ENCODE measurements at regions not wholly inside any gene's neighbourhood (a gene's known extent, or its start where the extent isn't known, plus 50 kb on each side); places are given as distances from the start of the nearest gene placed in this dataset.

DNA sequence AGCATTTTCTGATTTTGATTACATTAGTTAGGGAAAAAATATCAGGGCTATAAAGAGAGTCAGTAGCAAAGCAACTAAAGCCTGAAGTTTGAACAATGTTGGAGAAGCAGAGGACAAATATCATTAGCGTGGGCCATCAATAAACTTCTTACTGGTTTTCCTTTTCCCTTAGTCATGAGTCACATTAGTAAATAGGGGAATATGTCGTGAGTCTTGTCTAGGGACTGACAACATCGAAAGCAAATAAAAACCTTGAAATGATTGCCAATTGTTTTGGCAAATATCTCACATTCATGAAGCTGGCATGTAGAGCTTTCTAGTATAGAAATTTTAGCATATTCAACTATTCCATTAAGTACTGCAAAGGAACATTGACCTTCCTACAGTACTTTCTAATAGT is 806.0 kb upstream of the SORCS1 start:
- TF ChIP-seq POLR2A (IDR thresholded peaks at IDR 0.05), result no peak
- TF ChIP-seq, protein P1, sequence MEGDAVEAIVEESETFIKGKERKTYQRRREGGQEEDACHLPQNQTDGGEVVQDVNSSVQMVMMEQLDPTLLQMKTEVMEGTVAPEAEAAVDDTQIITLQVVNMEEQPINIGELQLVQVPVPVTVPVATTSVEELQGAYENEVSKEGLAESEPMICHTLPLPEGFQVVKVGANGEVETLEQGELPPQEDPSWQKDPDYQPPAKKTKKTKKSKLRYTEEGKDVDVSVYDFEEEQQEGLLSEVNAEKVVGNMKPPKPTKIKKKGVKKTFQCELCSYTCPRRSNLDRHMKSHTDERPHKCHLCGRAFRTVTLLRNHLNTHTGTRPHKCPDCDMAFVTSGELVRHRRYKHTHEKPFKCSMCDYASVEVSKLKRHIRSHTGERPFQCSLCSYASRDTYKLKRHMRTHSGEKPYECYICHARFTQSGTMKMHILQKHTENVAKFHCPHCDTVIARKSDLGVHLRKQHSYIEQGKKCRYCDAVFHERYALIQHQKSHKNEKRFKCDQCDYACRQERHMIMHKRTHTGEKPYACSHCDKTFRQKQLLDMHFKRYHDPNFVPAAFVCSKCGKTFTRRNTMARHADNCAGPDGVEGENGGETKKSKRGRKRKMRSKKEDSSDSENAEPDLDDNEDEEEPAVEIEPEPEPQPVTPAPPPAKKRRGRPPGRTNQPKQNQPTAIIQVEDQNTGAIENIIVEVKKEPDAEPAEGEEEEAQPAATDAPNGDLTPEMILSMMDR (IDR thresholded peaks at IDR 0.05), result no peak

All from heart left ventricle (tissue), 13 donors.